Endometrium (tissue), 2 donors: ENCODE measurements at regions not wholly inside any gene's neighbourhood (a gene's known extent, or its start where the extent isn't known, plus 50 kb on each side); places are given as distances from the start of the nearest gene placed in this dataset.
"Not testable (repeated sequence)": the region's sequence is repeated elsewhere in the genome, so short reads cannot be mapped to it uniquely, and the experiment has no call there.

ENCODE experiments used
- FAIRE-seq: peaks from 2 replicates; lab custom pipeline; 2012; peaks lifted over from hg19 to GRCh38; lab: Jason Lieb, UNC
- donor health status: control.
- donor health status: control.

DNA sequence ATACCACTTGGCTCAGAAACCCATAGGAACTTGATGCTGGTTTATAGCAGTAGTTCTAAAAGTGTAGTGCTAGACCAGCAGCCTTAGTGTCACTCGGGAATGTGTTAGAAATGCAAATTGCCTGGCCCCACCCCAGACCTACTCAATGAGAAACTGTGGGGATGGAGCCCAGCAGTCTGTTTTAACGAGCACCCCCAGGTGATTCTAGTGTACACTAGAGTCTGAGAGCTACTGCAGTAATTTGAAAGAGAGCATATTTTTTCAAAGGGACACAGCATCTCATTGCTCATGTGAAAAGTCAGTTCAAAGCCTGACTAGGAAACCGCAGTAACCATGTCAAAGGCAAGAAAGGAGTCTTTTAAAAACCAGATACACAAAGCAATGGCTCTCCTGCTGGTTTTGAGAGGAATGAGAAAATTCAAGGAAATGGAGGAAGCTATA, 313.4 kb downstream of the SQOR start:
- FAIRE-seq: no peak

DNA sequence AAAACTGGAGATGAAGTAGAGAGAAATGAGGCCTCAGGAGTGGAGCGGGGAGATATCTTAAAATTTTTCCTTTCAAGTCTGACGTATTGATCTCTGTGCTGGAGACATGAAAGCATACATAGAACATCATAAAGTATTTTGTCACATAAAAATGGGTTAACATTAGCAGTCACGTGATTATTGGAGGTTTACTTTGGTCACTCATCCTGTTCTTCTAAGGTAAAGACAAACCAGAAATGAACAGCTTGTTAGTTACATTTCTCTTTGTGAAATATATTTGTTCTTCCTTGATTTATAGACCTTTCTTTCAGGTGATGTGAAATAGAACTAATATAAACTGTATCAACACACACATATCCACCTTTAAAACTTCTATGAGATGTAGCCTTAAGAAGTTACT, 324.1 kb downstream of the SQOR start:
- FAIRE-seq: no peak

- FAIRE-seq: no peak
These were observed 327.9 kb downstream of the SQOR start for GRCh38 chr15:45962733-45963132.

DNA sequence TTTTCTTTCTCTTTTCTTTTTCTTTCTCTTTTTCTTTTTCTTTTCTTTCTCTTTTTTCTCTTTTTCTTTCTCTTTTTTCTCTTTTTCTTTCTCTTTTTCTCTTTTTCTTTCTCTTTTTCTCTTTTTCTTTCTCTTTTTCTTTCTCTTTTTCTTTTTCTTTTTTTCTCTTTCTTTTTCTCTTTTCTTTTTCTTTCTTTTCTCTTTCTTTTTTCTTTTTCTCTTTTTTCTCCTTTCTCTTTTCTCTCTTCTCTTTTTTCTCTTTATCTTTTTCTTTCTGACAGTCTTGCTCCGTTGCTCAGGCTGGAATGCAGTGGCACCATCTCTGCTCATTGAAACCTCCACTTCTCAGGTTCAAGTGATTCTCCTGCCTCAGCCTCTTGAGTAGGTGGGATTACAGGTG, 335.7 kb downstream of the SQOR start:
- no peak for FAIRE-seq

DNA sequence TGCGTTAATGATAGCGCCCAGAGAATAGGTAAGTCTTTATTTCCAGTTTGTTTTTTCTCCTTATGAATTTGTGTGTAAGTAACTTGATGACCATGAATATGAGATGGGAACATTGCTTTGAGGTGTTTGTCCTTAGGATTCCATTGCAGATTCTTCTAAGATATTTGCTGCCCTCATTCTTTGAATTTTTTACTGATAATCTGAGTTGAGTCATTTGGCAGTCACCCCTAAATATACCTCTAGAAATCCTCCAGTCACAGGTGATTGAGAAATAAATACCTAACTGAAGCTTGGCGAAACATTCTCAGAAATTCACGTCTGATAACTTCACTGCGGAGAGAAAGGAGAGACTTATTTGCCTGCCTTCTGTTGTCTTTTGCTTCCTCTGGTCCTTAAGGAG, 345.5 kb downstream of the SQOR start:
- FAIRE-seq: no peak

DNA sequence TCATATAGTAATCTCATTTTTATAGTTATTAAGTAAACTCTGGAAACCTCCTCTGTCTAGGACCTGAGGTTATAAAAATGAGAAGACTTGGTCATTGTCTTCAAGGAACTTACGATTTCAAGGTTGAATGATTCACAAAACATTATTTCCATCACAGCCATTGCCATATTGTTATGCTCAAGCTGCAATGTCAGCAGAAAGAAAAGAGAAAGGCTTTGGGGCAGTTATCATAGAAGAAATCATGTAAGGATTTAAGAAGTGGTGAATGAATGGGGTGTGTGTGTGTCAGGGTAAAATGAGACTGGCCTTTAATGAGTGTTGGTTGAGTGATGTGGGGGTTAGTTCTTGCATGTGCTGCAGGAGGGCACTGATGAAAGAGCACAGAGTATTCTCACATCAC, 346.8 kb downstream of the SQOR start:
- no peak for FAIRE-seq

DNA sequence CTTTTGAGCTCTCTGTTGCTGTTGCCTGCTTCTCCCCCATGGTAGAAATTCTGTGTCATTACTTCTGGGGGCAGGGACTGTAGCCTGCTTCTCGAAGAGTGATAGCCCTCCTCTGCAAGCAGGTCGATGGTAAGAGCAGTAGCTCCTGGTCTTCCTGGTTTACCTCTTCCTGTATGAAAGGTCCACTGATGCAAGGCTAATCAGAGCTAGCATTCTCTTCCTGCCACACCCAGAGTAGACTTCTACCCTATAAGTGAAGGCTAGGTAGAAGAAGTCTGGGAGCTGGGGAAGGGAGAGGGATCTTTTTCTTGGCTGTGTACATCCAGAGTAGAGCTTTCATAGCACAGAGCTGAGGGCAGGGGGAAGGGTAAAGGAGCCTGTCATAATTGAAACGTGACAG, 357.0 kb downstream of the SQOR start:
- FAIRE-seq: no peak

DNA sequence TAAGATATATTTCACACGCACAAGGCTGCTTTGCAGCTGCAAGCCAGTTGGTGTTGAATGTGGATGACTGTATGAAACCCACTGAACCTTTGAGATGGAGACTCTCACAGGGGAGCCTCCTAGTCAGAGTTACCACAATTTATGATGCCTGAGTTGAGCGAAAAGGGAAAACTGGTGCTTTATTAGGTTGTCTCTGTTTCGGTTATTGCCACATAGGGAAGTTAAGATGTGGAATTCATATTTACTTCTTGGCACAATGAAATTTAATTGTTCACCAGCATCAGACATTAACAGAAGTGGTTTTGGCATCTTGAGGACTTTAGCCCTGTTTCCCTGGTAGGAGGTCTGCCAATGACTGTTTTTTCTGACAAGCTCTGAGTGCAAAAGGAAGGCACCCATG, 358.2 kb downstream of the SQOR start:
- FAIRE-seq: no peak

GRCh38 chr15:45993508-45993907, 358.7 kb downstream of the SQOR start:
- FAIRE-seq: no peak

DNA sequence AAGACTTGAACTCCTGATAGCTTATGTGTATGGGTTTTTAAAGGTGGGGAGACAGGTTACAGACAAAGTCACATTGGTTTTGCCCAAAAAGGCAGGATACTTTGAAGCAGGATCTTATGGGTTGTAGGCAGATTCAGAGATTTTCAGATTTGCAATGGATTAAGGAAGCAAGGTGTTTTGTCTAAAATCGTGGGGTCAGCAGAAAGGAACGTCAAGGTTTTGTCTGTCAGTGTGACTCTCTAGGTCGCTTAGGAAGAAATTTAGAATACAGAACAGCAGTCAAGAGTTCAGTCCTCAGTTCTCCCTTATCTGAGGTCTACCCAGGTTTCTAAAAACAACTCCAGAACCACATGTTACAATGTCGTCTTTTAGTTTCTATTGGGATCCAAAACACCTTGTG, 361.0 kb downstream of the SQOR start:
- no peak for FAIRE-seq

- FAIRE-seq: no peak
These were observed 379.7 kb downstream of the SQOR start for GRCh38 chr15:46014532-46014931.

DNA sequence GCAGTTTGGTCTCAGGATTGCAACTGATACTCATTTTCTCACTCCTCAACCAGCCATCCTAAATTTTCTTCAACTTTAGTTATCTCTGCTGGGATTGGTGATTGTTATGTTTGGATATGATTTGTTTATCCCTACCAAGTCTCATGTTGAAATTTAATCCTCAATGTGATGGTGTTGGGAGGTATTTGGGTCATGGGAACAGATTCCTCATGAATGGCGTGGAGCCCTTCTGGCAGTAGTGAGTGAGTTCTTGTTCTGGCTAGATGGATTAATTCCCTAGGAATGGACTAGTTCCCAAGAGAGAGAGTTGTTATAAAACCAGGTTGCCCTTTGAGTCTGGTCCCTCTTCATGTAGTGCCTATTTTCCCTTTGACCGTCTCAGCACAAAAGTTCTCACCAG, 399.9 kb downstream of the SQOR start:
- no peak for FAIRE-seq

DNA sequence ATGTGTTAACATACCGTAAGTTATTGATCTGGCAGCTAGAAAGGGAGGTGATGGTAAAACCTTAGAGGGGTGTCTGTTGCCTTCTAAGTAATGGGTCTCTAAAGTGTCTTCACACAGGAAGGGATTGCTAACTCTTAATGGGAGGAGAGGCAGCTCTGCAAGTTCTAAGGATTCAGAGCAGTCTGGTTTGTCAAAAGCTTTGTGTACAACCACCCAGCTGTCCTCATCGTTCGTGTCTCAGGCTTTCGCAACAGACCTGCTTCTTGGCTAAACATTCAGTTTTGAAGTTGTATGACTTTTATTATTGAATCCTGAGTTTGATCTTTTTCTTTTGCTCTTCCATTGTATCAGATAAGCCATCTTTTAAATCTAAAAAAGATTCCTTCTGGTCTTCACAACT, 404.9 kb downstream of the SQOR start:
- no peak for FAIRE-seq

DNA sequence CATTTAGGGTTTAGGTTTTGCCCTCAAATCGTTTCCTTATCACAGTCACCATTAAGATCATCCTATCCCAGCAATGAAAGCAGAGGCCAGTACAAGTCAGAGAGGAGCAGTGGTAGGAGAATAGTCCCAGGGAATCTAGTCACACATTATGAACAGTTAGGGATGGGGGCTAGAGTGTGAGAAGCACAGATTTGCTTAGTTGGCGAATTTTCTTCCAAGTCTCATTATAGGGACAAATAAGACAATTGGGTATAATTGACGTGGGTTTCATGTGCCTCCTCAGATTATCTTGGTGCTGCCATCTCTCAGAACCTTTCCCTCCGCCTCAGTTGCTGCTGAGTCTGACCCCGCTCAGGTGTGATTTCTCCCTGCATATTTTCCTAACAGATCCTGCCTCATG, 407.1 kb downstream of the SQOR start:
- FAIRE-seq: no peak

DNA sequence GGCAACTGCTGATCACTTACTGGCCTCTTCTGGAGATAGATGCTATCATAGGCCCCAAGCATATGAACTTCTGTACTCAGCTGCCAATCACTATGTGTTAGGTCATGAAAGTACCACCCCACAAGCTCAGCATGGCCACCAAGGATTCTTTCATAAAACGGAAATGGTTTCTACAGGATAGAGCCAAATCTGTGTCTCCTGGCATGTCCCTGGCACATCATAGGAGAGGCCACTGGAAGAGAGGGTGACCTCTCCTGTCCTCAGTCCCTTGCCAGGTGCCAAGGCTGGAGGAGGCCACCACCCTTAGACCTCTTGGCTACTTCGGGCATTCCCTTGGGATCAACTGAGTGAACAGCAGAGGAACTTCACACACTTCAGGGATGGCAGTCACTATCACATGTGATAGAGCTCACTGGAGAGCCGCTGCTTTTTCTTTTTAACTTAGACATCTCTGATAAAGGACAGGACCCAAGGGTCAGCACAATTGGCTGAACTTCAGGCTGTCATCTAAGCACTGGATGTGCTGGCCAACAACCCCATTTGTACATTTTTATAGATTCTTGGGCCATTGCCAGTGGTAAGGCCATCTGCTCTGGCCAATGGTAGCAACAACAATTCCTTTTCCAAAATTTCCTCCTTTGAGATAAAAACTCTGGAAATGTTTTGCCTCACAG, 425.2 kb downstream of the SQOR start:
- FAIRE-seq: peak; percentile 72

DNA sequence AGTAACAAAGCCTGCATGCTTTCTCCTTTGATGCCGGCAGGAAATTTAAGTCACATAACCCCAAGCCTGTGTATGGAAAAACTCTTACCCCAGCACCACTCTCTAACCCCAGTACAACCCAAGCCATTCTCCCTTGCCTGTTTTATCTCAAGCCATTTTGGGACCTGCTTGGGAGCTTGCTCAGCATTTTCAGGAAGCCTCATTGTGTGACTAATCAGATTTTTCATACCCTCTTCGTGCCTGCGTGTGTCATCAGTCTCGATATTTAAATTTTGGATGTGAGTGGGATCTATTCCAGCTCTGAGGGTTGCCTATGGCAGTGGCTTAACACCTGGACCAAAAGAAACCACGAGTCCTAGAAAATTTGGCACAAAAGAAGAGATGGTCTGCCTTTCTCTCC, 426.2 kb downstream of the SQOR start:
- no peak for FAIRE-seq

DNA sequence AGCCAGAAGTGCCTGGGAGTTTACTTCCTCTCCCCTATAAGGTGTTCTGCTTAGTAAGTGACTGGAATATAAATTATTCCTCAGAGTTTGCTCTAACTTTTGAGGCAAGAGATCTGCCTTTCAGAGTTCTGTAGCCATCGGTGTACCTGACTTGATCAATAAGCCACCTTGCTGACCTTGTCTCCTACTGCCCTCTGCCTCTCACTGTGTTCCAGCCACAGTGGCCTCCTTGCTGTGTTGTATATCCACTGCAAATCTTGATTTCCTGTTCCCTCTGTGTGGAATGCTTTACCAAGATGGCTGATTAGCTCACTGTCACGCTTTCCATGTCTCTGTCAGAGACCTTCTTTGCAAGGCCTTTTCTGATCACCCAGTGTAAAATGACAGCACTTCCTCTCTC, 442.4 kb downstream of the SQOR start:
- FAIRE-seq: no peak

DNA sequence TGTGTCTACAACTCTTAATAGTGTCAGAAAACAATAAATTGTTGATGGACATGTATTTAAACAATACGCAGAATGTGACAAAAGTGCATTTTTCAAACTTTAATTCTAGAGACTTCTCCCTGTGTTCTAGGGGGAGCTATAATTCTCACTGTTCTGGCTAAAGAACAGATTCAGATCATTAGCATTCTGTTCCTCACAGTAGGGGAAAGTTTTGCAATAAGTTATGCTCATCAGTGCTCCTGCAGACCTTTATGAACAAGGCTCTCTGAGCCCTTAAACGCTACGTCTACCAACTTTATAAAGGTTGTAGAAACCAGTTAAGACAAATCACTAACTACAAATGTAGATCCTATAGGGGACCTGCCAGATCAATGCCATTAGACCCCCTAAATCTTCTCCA, 444.2 kb downstream of the SQOR start:
- no peak for FAIRE-seq

DNA sequence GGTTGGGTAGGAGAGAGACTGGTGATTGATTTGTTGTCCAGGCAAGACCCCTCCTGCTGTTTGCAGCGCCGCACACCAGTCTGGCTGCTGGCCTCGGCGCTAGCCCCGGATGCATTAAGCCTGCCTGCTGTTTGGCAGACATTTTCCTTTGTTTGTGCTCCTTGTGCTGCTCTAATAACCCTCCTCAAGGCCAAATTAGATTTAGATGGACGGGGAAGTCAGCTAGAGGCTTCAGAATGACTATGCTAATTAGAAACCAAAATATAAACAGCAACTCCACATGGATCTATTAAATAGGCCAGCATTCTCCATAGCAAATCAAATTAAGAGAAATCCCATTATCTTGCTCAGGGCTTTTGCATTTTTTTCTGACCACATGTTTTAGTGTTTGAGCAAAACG, 445.2 kb downstream of the SQOR start:
- FAIRE-seq: peak; percentile 88

GRCh38 chr15:46088486-46089445, 453.9 kb downstream of the SQOR start:
- FAIRE-seq: no peak

GRCh38 chr15:46089467-46089935, 454.7 kb downstream of the SQOR start:
- no peak for FAIRE-seq

GRCh38 chr15:46091860-46092450, 457.1 kb downstream of the SQOR start:
- FAIRE-seq: no peak

- FAIRE-seq: not testable (repeated sequence)
These were observed 463.2 kb downstream of the SQOR start for GRCh38 chr15:46098006-46098405.
